Brain microvascular endothelial cell (primary cell): ENCODE measurements at regions not wholly inside any gene's neighbourhood (a gene's known extent, or its start where the extent isn't known, plus 50 kb on each side); places are given as distances from the start of the nearest gene placed in this dataset.

Source experiments
- DNase-seq: peaks from one replicate; pipeline ENCODE4 v3.0.0-alpha.2; 2020
- H3K27ac ChIP-seq: fragments of 250-450 bp; sonication (Bioruptor Pico); 2 replicates; pipeline ENCODE4 v1.5.1; 2020; ENCODE audit warnings: mild to moderate bottlenecking, moderate library complexity
- H3K27me3 ChIP-seq: fragments of 250-450 bp; sonication (Bioruptor Pico); replicated peaks from 2 replicates; pipeline ENCODE4 v1.5.1; 2020; ENCODE audit warnings: mild to moderate bottlenecking
- H3K36me3 ChIP-seq: fragments of 250-450 bp; sonication (Bioruptor Pico); replicated peaks from 2 replicates; pipeline ENCODE4 v1.5.1; 2020; ENCODE audit warnings: mild to moderate bottlenecking
- H3K4me3 ChIP-seq: 2 replicates; pipeline ENCODE4 v1.5.1; 2011; ENCODE audit warnings: low read depth, mild to moderate bottlenecking, control low read depth, low read length, moderate library complexity
- in situ Hi-C: cut with HindIII; loops from 2 replicates; pipeline ENCODE4 v1.10.0; 2017; ENCODE audit warnings: low sequenced_read_pairs, low pct_ligation_motif_present
- TF ChIP-seq, protein P1 (sequence below): IDR thresholded peaks from 2 replicates; pipeline ENCODE4 v1.5.1; 2011; ENCODE audit warnings: low read depth, mild to moderate bottlenecking, moderate library complexity, low read length, control low read depth, inconsistent platforms; ENCODE audit errors: missing control alignments

DNA sequence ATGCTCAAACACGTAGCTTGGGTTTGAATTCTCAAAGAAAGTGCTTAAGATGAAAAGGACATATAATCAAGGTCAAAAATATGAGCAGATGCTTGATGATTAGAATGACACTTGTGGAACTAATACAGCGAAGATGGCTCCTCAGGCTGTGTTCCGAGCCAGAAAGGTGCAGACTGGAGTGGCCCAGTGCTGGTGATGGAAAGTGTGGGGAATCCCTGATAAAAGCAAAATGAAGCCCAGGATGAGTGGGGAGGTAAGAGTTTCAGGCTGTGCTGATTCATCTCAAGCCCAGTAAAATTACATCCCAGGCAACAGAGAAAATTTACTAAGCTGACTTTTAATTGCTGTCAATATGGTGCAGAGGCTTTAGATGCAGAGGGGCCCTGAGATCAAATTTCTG is 77.8 kb upstream of the IKZF1 start:
- in situ Hi-C loops, result no loop called here
- H3K4me3 ChIP-seq, result no peak overlapping the region
- TF ChIP-seq, protein P1, sequence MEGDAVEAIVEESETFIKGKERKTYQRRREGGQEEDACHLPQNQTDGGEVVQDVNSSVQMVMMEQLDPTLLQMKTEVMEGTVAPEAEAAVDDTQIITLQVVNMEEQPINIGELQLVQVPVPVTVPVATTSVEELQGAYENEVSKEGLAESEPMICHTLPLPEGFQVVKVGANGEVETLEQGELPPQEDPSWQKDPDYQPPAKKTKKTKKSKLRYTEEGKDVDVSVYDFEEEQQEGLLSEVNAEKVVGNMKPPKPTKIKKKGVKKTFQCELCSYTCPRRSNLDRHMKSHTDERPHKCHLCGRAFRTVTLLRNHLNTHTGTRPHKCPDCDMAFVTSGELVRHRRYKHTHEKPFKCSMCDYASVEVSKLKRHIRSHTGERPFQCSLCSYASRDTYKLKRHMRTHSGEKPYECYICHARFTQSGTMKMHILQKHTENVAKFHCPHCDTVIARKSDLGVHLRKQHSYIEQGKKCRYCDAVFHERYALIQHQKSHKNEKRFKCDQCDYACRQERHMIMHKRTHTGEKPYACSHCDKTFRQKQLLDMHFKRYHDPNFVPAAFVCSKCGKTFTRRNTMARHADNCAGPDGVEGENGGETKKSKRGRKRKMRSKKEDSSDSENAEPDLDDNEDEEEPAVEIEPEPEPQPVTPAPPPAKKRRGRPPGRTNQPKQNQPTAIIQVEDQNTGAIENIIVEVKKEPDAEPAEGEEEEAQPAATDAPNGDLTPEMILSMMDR, result no peak

DNA sequence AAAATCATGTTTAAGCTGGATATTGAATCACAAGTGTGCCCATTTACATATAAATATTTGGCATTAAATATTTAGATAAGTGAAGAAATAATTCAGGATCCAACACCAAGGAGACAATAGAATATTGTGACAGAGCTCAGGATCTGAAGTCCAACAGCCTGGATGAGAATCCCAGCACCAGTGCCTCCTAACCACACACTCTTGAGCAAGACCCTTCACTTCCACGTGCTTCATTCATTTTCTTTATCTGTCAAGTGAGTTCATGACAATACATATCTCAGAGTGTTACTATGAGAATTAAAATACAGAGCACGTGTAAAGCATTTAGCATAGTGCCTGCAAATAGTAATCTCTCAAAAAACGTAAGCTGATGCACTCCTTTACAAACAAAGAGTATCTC is 78.4 kb upstream of the IKZF1 start:
- no peak for DNase-seq
- H3K4me3 ChIP-seq, result no peak overlapping the region
- TF ChIP-seq, protein P1, result no peak
- H3K27me3 ChIP-seq, result no peaks in the 10 kb centered on the region
- H3K36me3 ChIP-seq, result no peaks in the 10 kb centered on the region
- no peak overlapping the region for H3K27ac ChIP-seq
- in situ Hi-C loops, result no loop called here

More for the DNA sequence above, 77.8 kb upstream of the IKZF1 start:
- Histone ChIP-seq H3K36me3 (no peaks in the 10 kb centered on the region), H3K27ac (no peak overlapping the region), H3K27me3 (no peaks in the 10 kb centered on the region)
- no peak for DNase-seq

DNA sequence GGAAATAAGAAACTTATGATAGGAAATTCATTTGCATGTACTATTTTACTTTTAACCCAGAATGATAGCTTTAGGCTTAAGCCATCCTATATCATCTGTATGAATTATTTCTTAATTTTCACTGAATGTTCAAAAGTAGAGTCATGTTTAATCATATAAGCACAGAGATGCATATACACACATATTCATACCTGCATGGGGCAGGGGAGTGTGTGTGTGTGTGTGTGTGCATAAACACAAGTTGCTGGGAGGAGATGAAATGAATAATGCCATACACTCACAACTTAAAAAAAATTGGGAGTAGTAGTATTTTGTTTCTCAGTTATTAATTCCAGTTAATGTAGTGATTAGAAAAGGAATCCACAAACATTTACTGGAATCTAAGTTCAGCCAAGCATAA is 83.1 kb upstream of the IKZF1 start:
- in situ Hi-C loops, result no loop called here
- TF ChIP-seq, protein P1, result no peak
- H3K27ac ChIP-seq, result no peak overlapping the region
- no peak overlapping the region for H3K4me3 ChIP-seq
- DNase-seq, result no peak
- no peaks in the 10 kb centered on the region for H3K36me3 ChIP-seq
- no peaks in the 10 kb centered on the region for H3K27me3 ChIP-seq

DNA sequence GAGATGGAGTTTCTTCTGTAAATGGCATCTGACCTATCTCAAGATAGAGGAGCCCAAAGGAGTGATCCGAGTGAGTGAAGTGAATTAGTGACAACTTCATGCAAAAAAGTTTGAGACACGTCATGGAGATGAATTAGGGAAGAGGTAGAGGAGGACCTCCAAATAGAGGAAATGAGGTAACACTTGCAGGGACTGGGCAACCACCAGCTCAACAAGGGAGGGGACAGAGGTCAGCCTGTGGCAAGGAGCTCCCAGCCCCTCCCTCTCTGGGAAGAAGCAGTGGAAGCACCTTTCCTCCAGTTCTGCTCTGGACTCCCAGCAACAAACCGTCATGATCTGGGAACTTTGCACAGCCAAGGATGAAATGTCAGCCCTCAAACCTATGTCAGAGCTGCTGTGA is 83.5 kb upstream of the IKZF1 start:
- Histone ChIP-seq H3K4me3 (no peak overlapping the region), H3K27me3 (no peaks in the 10 kb centered on the region), H3K27ac (no peak overlapping the region), H3K36me3 (no peaks in the 10 kb centered on the region)
- in situ Hi-C loops, result no loop called here
- DNase-seq, result no peak
- TF ChIP-seq, protein P1, result no peak

DNA sequence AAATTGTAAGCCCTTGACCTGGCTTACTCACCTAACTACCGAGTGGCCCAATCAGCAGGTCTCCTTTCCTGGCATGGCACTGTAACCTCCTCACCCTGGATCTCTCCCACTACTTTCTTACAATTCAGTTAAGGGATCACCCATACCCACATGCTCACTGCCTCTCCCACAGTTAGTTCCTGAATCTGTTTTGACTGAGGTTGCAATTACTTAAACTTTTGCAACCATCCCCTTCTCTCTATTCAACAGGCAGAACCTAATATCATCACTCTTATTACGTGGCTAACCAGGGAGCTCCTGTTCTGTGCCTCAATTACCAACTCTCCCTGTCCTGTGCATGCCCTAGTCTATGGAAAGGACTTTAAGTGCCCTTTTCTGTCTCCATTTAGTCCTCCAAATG is 84.2 kb upstream of the IKZF1 start:
- in situ Hi-C loops, result no loop called here
- H3K4me3 ChIP-seq, result no peak overlapping the region
- H3K36me3 ChIP-seq, result no peaks in the 10 kb centered on the region
- no peaks in the 10 kb centered on the region for H3K27me3 ChIP-seq
- TF ChIP-seq, protein P1, result no peak
- no peak for DNase-seq
- no peak overlapping the region for H3K27ac ChIP-seq

DNA sequence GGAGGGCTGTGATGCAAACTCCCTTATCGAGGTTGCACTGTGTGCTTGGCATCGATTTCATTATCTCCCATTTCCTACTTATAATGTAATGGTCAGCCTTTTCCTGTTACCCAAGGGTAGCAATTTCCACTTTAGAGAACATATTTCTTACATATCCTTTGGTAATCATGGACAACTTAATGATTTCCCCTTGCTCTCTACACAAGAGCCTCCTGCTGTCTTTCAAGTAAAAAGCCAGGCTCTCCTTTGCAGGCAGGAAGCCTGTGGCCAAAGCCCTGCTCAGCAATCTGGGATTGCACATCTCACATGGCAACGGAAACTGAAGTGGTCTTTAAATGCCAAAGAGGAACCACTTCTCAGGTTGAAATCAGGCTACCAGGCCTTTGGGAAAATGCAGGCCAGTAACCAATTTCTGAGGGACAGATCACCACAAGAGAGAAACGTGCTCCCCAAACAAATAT is 86.7 kb upstream of the IKZF1 start:
- TF ChIP-seq, protein P1, result no peak
- DNase-seq, result no peak
- Histone ChIP-seq H3K36me3 (no peaks in the 10 kb centered on the region), H3K27me3 (no peaks in the 10 kb centered on the region), H3K4me3 (no peak overlapping the region), H3K27ac (no peak overlapping the region)
- in situ Hi-C loops, result no loop called here
